ENCODE measurements at regions not wholly inside any gene's neighbourhood (a gene's known extent, or its start where the extent isn't known, plus 50 kb on each side); places are given as distances from the start of the nearest gene placed in this dataset.

- Histone ChIP-seq H3K79me2 (ENCODE audit: insufficient read depth, low read length) (no peaks in the 10 kb centered on the region), H3K4me2 (ENCODE audit: insufficient read depth, low read length) (no peak overlapping the region), H2AFZ (ENCODE audit: low read depth, low read length) (no peak overlapping the region), H3K36me3 (ENCODE audit: insufficient read depth, low read length) (no peaks in the 10 kb centered on the region), H3K9ac (ENCODE audit: low read depth, low read length) (no peak overlapping the region), H3K27ac (ENCODE audit: low read length) (no peak overlapping the region), H3K4me1 (ENCODE audit: insufficient read depth, low read length) (no peaks in the 10 kb centered on the region), H3K4me3 (ENCODE audit: low read depth in 1 of 2, low read length in 2 of 2) (no peak overlapping the region), H4K20me1 (ENCODE audit: insufficient read depth, low read length) (no peaks in the 10 kb centered on the region), H3K9me3 (ENCODE audit: insufficient read depth, low read length, severe bottlenecking) (no peaks in the 10 kb centered on the region), H3K27me3 (ENCODE audit: insufficient read depth, low read length, poor library complexity) (no peaks in the 10 kb centered on the region)
- ATAC-seq (ENCODE audit: insufficient read depth, low read depth) (no peak), DNase-seq (no peak)
- TF ChIP-seq EZH2 (IDR thresholded peaks at IDR 0.05; ENCODE audit: borderline replicate concordance, low read depth, low read length, severe bottlenecking): no peak
- TF ChIP-seq CTCF (IDR thresholded peaks at IDR 0.05; ENCODE audit: borderline replicate concordance, extremely low read depth, low read length, poor library complexity, severe bottlenecking): no peak
Measured at GRCh38 chr9:93865716-93866115, 89.4 kb downstream of the BARX1 start.

- Histone ChIP-seq H3K27ac (ENCODE audit: low read length) (no peak overlapping the region), H3K9me3 (ENCODE audit: insufficient read depth, low read length, severe bottlenecking) (no peaks in the 10 kb centered on the region), H4K20me1 (ENCODE audit: insufficient read depth, low read length) (no peaks in the 10 kb centered on the region), H3K4me1 (ENCODE audit: insufficient read depth, low read length) (no peaks in the 10 kb centered on the region), H3K4me3 (ENCODE audit: low read depth in 1 of 2, low read length in 2 of 2) (no peak overlapping the region), H3K36me3 (ENCODE audit: insufficient read depth, low read length) (no peaks in the 10 kb centered on the region), H3K4me2 (ENCODE audit: insufficient read depth, low read length) (no peak overlapping the region), H2AFZ (ENCODE audit: low read depth, low read length) (no peak overlapping the region), H3K9ac (ENCODE audit: low read depth, low read length) (no peak overlapping the region), H3K79me2 (ENCODE audit: insufficient read depth, low read length) (no peaks in the 10 kb centered on the region), H3K27me3 (ENCODE audit: insufficient read depth, low read length, poor library complexity) (no peaks in the 10 kb centered on the region)
- ATAC-seq (ENCODE audit: insufficient read depth, low read depth) (no peak), DNase-seq (no peak)
- TF ChIP-seq EZH2 (IDR thresholded peaks at IDR 0.05; ENCODE audit: borderline replicate concordance, low read depth, low read length, severe bottlenecking) (no peak), CTCF (IDR thresholded peaks at IDR 0.05; ENCODE audit: borderline replicate concordance, extremely low read depth, low read length, poor library complexity, severe bottlenecking) (no peak)
Measured at GRCh38 chr9:93865245-93865644, 89.9 kb downstream of the BARX1 start.

GRCh38 chr9:93864840-93865239 lies 90.3 kb downstream of the BARX1 start:
- no peaks in the 10 kb centered on the region for H3K4me1 ChIP-seq (ENCODE audit: insufficient read depth, low read length)
- H3K4me2 ChIP-seq (ENCODE audit: insufficient read depth, low read length): no peak overlapping the region
- ATAC-seq (ENCODE audit: insufficient read depth, low read depth) (no peak), DNase-seq (no peak)
- no peaks in the 10 kb centered on the region for H4K20me1 ChIP-seq (ENCODE audit: insufficient read depth, low read length)
- H3K27ac ChIP-seq (ENCODE audit: low read length): no peak overlapping the region
- no peaks in the 10 kb centered on the region for H3K27me3 ChIP-seq (ENCODE audit: insufficient read depth, low read length, poor library complexity)
- TF ChIP-seq EZH2 (IDR thresholded peaks at IDR 0.05; ENCODE audit: borderline replicate concordance, low read depth, low read length, severe bottlenecking) (no peak), CTCF (IDR thresholded peaks at IDR 0.05; ENCODE audit: borderline replicate concordance, extremely low read depth, low read length, poor library complexity, severe bottlenecking) (no peak)
- H3K9me3 ChIP-seq (ENCODE audit: insufficient read depth, low read length, severe bottlenecking): no peaks in the 10 kb centered on the region
- H3K4me3 ChIP-seq (ENCODE audit: low read depth in 1 of 2, low read length in 2 of 2): no peak overlapping the region
- H2AFZ ChIP-seq (ENCODE audit: low read depth, low read length): no peak overlapping the region
- H3K36me3 ChIP-seq (ENCODE audit: insufficient read depth, low read length): no peaks in the 10 kb centered on the region
- H3K79me2 ChIP-seq (ENCODE audit: insufficient read depth, low read length): no peaks in the 10 kb centered on the region
- H3K9ac ChIP-seq (ENCODE audit: low read depth, low read length): no peak overlapping the region

GRCh38 chr9:93864032-93864431 lies 91.1 kb downstream of the BARX1 start:
- Histone ChIP-seq H3K4me3 (ENCODE audit: low read depth in 1 of 2, low read length in 2 of 2) (no peak overlapping the region), H3K9ac (ENCODE audit: low read depth, low read length) (no peak overlapping the region), H3K27ac (ENCODE audit: low read length) (no peak overlapping the region), H3K4me1 (ENCODE audit: insufficient read depth, low read length) (no peaks in the 10 kb centered on the region), H3K36me3 (ENCODE audit: insufficient read depth, low read length) (no peaks in the 10 kb centered on the region), H4K20me1 (ENCODE audit: insufficient read depth, low read length) (no peaks in the 10 kb centered on the region), H3K79me2 (ENCODE audit: insufficient read depth, low read length) (no peaks in the 10 kb centered on the region), H3K27me3 (ENCODE audit: insufficient read depth, low read length, poor library complexity) (no peaks in the 10 kb centered on the region), H2AFZ (ENCODE audit: low read depth, low read length) (no peak overlapping the region), H3K4me2 (ENCODE audit: insufficient read depth, low read length) (no peak overlapping the region), H3K9me3 (ENCODE audit: insufficient read depth, low read length, severe bottlenecking) (no peaks in the 10 kb centered on the region)
- no peak for TF ChIP-seq EZH2 (IDR thresholded peaks at IDR 0.05; ENCODE audit: borderline replicate concordance, low read depth, low read length, severe bottlenecking)
- TF ChIP-seq CTCF (IDR thresholded peaks at IDR 0.05; ENCODE audit: borderline replicate concordance, extremely low read depth, low read length, poor library complexity, severe bottlenecking): no peak
- ATAC-seq (ENCODE audit: insufficient read depth, low read depth) (no peak), DNase-seq (no peak)

Data from DND-41 (cell line).